ENCODE measurements at regions not wholly inside any gene's neighbourhood (a gene's known extent, or its start where the extent isn't known, plus 50 kb on each side); places are given as distances from the start of the nearest gene placed in this dataset.

- no peaks in the 10 kb centered on the region for H3K27me3 ChIP-seq (ENCODE audit: insufficient read depth, poor library complexity, severe bottlenecking)
- H3K27ac ChIP-seq (replicated peaks) = no peak overlapping the region
- no peak overlapping the region for H3K4me3 ChIP-seq (replicated peaks; ENCODE audit: insufficient read depth, low read length)
- TF ChIP-seq CTCF (IDR thresholded peaks at IDR 0.05; ENCODE audit: insufficient read depth, low read length) (no peak), POLR2AphosphoS5 (IDR thresholded peaks at IDR 0.05; ENCODE audit: low read depth) (no peak), SPI1 (IDR thresholded peaks at IDR 0.05; ENCODE audit: borderline replicate concordance, low read depth) (no peak), GABPA (IDR thresholded peaks at IDR 0.05; ENCODE audit: low read depth) (no peak)
- TF ChIP-seq, protein P1, sequence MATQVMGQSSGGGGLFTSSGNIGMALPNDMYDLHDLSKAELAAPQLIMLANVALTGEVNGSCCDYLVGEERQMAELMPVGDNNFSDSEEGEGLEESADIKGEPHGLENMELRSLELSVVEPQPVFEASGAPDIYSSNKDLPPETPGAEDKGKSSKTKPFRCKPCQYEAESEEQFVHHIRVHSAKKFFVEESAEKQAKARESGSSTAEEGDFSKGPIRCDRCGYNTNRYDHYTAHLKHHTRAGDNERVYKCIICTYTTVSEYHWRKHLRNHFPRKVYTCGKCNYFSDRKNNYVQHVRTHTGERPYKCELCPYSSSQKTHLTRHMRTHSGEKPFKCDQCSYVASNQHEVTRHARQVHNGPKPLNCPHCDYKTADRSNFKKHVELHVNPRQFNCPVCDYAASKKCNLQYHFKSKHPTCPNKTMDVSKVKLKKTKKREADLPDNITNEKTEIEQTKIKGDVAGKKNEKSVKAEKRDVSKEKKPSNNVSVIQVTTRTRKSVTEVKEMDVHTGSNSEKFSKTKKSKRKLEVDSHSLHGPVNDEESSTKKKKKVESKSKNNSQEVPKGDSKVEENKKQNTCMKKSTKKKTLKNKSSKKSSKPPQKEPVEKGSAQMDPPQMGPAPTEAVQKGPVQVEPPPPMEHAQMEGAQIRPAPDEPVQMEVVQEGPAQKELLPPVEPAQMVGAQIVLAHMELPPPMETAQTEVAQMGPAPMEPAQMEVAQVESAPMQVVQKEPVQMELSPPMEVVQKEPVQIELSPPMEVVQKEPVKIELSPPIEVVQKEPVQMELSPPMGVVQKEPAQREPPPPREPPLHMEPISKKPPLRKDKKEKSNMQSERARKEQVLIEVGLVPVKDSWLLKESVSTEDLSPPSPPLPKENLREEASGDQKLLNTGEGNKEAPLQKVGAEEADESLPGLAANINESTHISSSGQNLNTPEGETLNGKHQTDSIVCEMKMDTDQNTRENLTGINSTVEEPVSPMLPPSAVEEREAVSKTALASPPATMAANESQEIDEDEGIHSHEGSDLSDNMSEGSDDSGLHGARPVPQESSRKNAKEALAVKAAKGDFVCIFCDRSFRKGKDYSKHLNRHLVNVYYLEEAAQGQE (IDR thresholded peaks at IDR 0.05; ENCODE audit: insufficient replicate concordance, low read depth) = no peak
- no peak for DNase-seq (ENCODE audit: low read depth in 1 of 2, low spot score in 1 of 2)
Observed at GRCh38 chr5:14036514-14036913, 92.0 kb upstream of the DNAH5 start.

GRCh38 chr5:14035859-14036503 lies 91.5 kb upstream of the DNAH5 start:
- TF ChIP-seq GABPA (IDR thresholded peaks at IDR 0.05; ENCODE audit: low read depth) (no peak), SPI1 (IDR thresholded peaks at IDR 0.05; ENCODE audit: borderline replicate concordance, low read depth) (peak; percentile 62; the same call in 1 of the 2 replicates)
- TF ChIP-seq, protein P1 (IDR thresholded peaks at IDR 0.05; ENCODE audit: insufficient replicate concordance, low read depth) = no peak
- Histone ChIP-seq H3K27ac (replicated peaks) (no peak overlapping the region), H3K4me3 (replicated peaks; ENCODE audit: insufficient read depth, low read length) (no peak overlapping the region), H3K27me3 (ENCODE audit: insufficient read depth, poor library complexity, severe bottlenecking) (no peaks in the 10 kb centered on the region)
- DNase-seq (ENCODE audit: low read depth in 1 of 2, low spot score in 1 of 2) = peak in 1 of 2 experiments; percentile 53

DNA sequence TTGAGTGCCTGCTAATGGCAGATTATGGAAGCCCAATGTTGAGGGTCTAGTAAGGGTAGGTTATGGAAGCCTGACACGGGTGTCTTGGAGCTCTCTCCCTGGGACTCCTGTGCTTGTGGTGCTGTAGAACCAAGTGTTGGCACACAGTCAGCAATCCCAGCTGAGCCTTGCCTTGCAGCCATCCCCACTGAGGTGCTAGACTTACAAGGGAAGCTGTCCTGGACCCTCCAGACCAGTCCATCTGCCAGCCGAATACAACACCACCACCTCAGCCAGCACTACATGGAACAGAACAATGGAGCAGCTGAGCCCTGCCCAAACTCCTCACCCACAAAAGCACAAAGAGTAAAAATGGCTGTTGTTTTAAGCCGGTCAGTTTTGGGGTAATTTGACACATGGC lies 90.5 kb upstream of the DNAH5 start:
- no peaks in the 10 kb centered on the region for H3K27me3 ChIP-seq (ENCODE audit: insufficient read depth, poor library complexity, severe bottlenecking)
- H3K4me3 ChIP-seq (replicated peaks; ENCODE audit: insufficient read depth, low read length) = no peak overlapping the region
- no peak for DNase-seq (ENCODE audit: low read depth in 1 of 2, low spot score in 1 of 2)
- TF ChIP-seq SPI1 (IDR thresholded peaks at IDR 0.05; ENCODE audit: borderline replicate concordance, low read depth) = no peak
- no peak overlapping the region for H3K27ac ChIP-seq (replicated peaks)

DNA sequence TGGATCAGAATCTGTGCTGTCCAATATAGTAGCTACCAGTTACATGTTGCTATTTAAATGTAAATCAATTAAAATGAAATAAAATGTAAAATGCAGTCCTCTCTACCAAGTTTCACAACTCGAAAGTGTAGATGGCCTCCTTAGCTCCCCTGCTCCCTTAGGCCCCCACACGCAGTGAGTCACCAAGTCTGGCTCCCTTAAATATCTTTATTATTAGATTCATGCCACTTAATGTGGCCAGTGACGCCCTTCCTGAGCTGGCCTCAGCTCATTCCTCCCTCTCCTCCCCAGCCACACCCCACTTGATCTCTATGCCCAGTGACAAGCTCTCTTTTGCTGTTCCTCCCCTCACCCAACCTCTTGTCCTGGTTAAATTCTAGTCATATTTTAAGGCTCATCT lies 88.4 kb upstream of the DNAH5 start:
- Histone ChIP-seq H3K4me3 (replicated peaks; ENCODE audit: insufficient read depth, low read length) (no peak overlapping the region), H3K27ac (replicated peaks) (no peak overlapping the region), H3K27me3 (ENCODE audit: insufficient read depth, poor library complexity, severe bottlenecking) (no peaks in the 10 kb centered on the region)
- DNase-seq (ENCODE audit: low read depth in 1 of 2, low spot score in 1 of 2) = no peak
- TF ChIP-seq GABPA (IDR thresholded peaks at IDR 0.05; ENCODE audit: low read depth) (no peak), POLR2AphosphoS5 (IDR thresholded peaks at IDR 0.05; ENCODE audit: low read depth) (no peak), SPI1 (IDR thresholded peaks at IDR 0.05; ENCODE audit: borderline replicate concordance, low read depth) (no peak), CTCF (IDR thresholded peaks at IDR 0.05; ENCODE audit: insufficient read depth, low read length) (no peak)
- TF ChIP-seq, protein P1 (IDR thresholded peaks at IDR 0.05; ENCODE audit: insufficient replicate concordance, low read depth) = no peak

Data from HL-60 (cell line).